Prostate gland (tissue), 2 donors: ENCODE measurements at regions not wholly inside any gene's neighbourhood (a gene's known extent, or its start where the extent isn't known, plus 50 kb on each side); places are given as distances from the start of the nearest gene placed in this dataset.

Source experiments
- DNase-seq: peaks from one replicate; pipeline ENCODE4 v3.0.0-alpha.2; 2019; ENCODE audit warnings: low spot score
- H3K27ac ChIP-seq, 2 donors: fragments of 200-600 bp; sonication (generic); 2 replicates each; pipeline ENCODE4 v1.5.1; 2017 to 2019
- H3K27me3 ChIP-seq: fragments of 200-600 bp; sonication (generic); replicated peaks from 2 replicates; pipeline ENCODE4 v1.5.1; 2019; ENCODE audit not compliant: insufficient read depth
- H3K36me3 ChIP-seq, 2 donors: fragments of 200-600 bp; sonication (generic); 1 replicate in 1 of 2; 2 replicates in 1 of 2; pipeline versions ENCODE4 v1.5.1 to v1.8.1; 2017 to 2019
- H3K4me1 ChIP-seq: fragments of 200-600 bp; sonication (generic); replicated peaks from 2 replicates; pipeline ENCODE4 v1.5.1; 2019
- H3K4me3 ChIP-seq, 2 donors: fragments of 200-600 bp; sonication (generic); 2 replicates each; pipeline ENCODE4 v1.5.1; 2017 to 2019
- H3K9me3 ChIP-seq: fragments of 200-600 bp; sonication (generic); 2 replicates; pipeline ENCODE4 v1.5.1; 2017
- CTCF ChIP-seq, 4 experiments: fragments of 200-600 bp in 2 of 4; fragments of 450-650 bp in 2 of 4; sonication (generic) in 2 of 4; IDR thresholded peaks; 1 replicate in 3 of 4; 2 replicates in 1 of 4; pipeline ENCODE4 v1.5.1; 2016 to 2019; ENCODE audit warnings: antibody characterized with exemption in 4 of 4, mild to moderate bottlenecking in 2 of 4, moderate library complexity in 2 of 4
- POLR2A ChIP-seq: fragments of 450-650 bp; IDR thresholded peaks from one replicate; pipeline ENCODE4 v1.6.1; 2016; ENCODE audit warnings: antibody characterized with exemption, mild to moderate bottlenecking
- POLR2AphosphoS5 ChIP-seq: sonication (generic); formaldehyde crosslinking; IDR thresholded peaks from one replicate; pipeline ENCODE4 v1.6.1; 2017; ENCODE audit warnings: antibody characterized with exemption
- WGBS: methylation state at CpG from one replicate; pipeline ENCODE4 v1.1.5; 2018; 5-methylcytosine and 5-hydroxymethylcytosine counted together
- intact Hi-C: fragments of 100-400 bp; cut with DNase I; formaldehyde crosslinking; loops from one replicate; pipeline ENCODE4 v1.14.2; 2022

- H3K27me3 ChIP-seq = no peaks in the 10 kb centered on the region
- H3K36me3 ChIP-seq = no peaks in the 10 kb centered on the region
- H3K4me1 ChIP-seq = no peaks in the 10 kb centered on the region
- DNase-seq = no peak
- no peak overlapping the region for H3K27ac ChIP-seq
- H3K9me3 ChIP-seq = no peaks in the 10 kb centered on the region
- intact Hi-C loops = no loop called here
- TF ChIP-seq POLR2AphosphoS5 (no peak), CTCF (IDR thresholded peaks at IDR 0.05) (no peak), POLR2A (no peak)
- H3K4me3 ChIP-seq = no peak overlapping the region
- WGBS = 71% methylated on average over 9 of the region's 9 CpGs
Measured at GRCh38 chr10:88086187-88086960, 222.9 kb downstream of the PTEN start.

GRCh38 chr10:88088441-88089340 is 225.3 kb downstream of the PTEN start:
- TF ChIP-seq POLR2A (no peak), POLR2AphosphoS5 (peak; percentile 26), CTCF (IDR thresholded peaks at IDR 0.05) (no peak)
- intact Hi-C loops = no loop called here
- WGBS = 71% methylated on average over 9 of the region's 9 CpGs
- DNase-seq = peak; percentile 21
- no peaks in the 10 kb centered on the region for H3K9me3 ChIP-seq
- no peaks in the 10 kb centered on the region for H3K36me3 ChIP-seq
- no peaks in the 10 kb centered on the region for H3K4me1 ChIP-seq
- no peak overlapping the region for H3K4me3 ChIP-seq
- no peaks in the 10 kb centered on the region for H3K27me3 ChIP-seq
- no peak overlapping the region for H3K27ac ChIP-seq

- intact Hi-C loops = no loop called here
- Histone ChIP-seq H3K36me3 (no peaks in the 10 kb centered on the region), H3K27me3 (no peaks in the 10 kb centered on the region), H3K4me1 (no peaks in the 10 kb centered on the region), H3K4me3 (no peak overlapping the region), H3K9me3 (no peaks in the 10 kb centered on the region), H3K27ac (no peak overlapping the region)
- DNase-seq = peak; percentile 9
- TF ChIP-seq POLR2A (no peak), POLR2AphosphoS5 (no peak), CTCF (IDR thresholded peaks at IDR 0.05) (no peak)
Measured at GRCh38 chr10:88089498-88089897, 226.1 kb downstream of the PTEN start.

GRCh38 chr10:88090568-88091214 is 227.3 kb downstream of the PTEN start:
- no peak overlapping the region for H3K27ac ChIP-seq
- H3K27me3 ChIP-seq = no peaks in the 10 kb centered on the region
- WGBS = 84% methylated on average over 7 of the region's 7 CpGs
- H3K4me3 ChIP-seq = no peak overlapping the region
- no peaks in the 10 kb centered on the region for H3K36me3 ChIP-seq
- no peak for DNase-seq
- no peaks in the 10 kb centered on the region for H3K4me1 ChIP-seq
- TF ChIP-seq POLR2AphosphoS5 (no peak), POLR2A (no peak), CTCF (IDR thresholded peaks at IDR 0.05) (no peak)
- intact Hi-C loops = no loop called here
- no peaks in the 10 kb centered on the region for H3K9me3 ChIP-seq
